GM21447 (cell line): ENCODE measurements at regions not wholly inside any gene's neighbourhood (a gene's known extent, or its start where the extent isn't known, plus 50 kb on each side); places are given as distances from the start of the nearest gene placed in this dataset.

ENCODE experiments used
- ATAC-seq: cut with Tn5 transposase; IDR thresholded peaks from one replicate; pipeline ENCODE4 v1.9.1; 2021; ENCODE audit not compliant: unreplicated experiment

GRCh38 chr2:222064286-222064685 lies 234.5 kb downstream of the PAX3 start:
- no peak for ATAC-seq

- no peak for ATAC-seq
These were observed 239.9 kb downstream of the PAX3 start for GRCh38 chr2:222058819-222059445.

GRCh38 chr2:222057347-222058073 lies 241.3 kb downstream of the PAX3 start:
- ATAC-seq = no peak

- ATAC-seq = no peak
These were observed 243.5 kb downstream of the PAX3 start for GRCh38 chr2:222055328-222055727.

- ATAC-seq = no peak
These were observed 244.0 kb downstream of the PAX3 start for GRCh38 chr2:222054813-222055212.

- ATAC-seq = no peak
These were observed 245.8 kb downstream of the PAX3 start for GRCh38 chr2:222052934-222053367.

- ATAC-seq = no peak
These were observed 247.8 kb downstream of the PAX3 start for GRCh38 chr2:222050981-222051380.

GRCh38 chr2:222049946-222050345 lies 248.9 kb downstream of the PAX3 start:
- ATAC-seq = no peak

GRCh38 chr2:222043897-222044296 lies 254.9 kb downstream of the PAX3 start:
- no peak for ATAC-seq

- ATAC-seq = no peak
These were observed 256.1 kb downstream of the PAX3 start for GRCh38 chr2:222042666-222043065.

- no peak for ATAC-seq
These were observed 258.5 kb downstream of the PAX3 start for GRCh38 chr2:222040333-222040732.

GRCh38 chr2:222039821-222040220 lies 259.0 kb downstream of the PAX3 start:
- ATAC-seq = no peak

GRCh38 chr2:222038067-222038802 lies 260.6 kb downstream of the PAX3 start:
- ATAC-seq = no peak

GRCh38 chr2:222037211-222037610 lies 261.6 kb downstream of the PAX3 start:
- no peak for ATAC-seq

- ATAC-seq = no peak
These were observed 264.7 kb downstream of the PAX3 start for GRCh38 chr2:222034058-222034457.

- no peak for ATAC-seq
These were observed 265.3 kb downstream of the PAX3 start for GRCh38 chr2:222033541-222033940.

- no peak for ATAC-seq
These were observed 272.9 kb downstream of the PAX3 start for GRCh38 chr2:222025881-222026271.

GRCh38 chr2:222024932-222025880 lies 273.6 kb downstream of the PAX3 start:
- ATAC-seq = no peak

GRCh38 chr2:222017252-222017850 lies 281.4 kb downstream of the PAX3 start:
- no peak for ATAC-seq

- no peak for ATAC-seq
These were observed 284.9 kb downstream of the PAX3 start for GRCh38 chr2:222013889-222014288.
